ENCODE measurements at regions not wholly inside any gene's neighbourhood (a gene's known extent, or its start where the extent isn't known, plus 50 kb on each side); places are given as distances from the start of the nearest gene placed in this dataset.

GRCh38 chr2:150303281-150303680 is 184.2 kb downstream of the RND3 start:
- no peak for ATAC-seq

GRCh38 chr2:150298571-150299305 is 188.7 kb downstream of the RND3 start:
- no peak for ATAC-seq
- no peak for TF ChIP-seq TOX (CRISPR knock-in tag; IDR thresholded peaks at IDR 0.05; ENCODE audit: borderline replicate concordance)
- TF ChIP-seq ZNF70 (CRISPR knock-in tag; IDR thresholded peaks at IDR 0.05), result no peak
- TF ChIP-seq GLIS3 (CRISPR knock-in tag; IDR thresholded peaks at IDR 0.05), result no peak
- no peak for TF ChIP-seq POU6F1 (CRISPR knock-in tag; IDR thresholded peaks at IDR 0.05; ENCODE audit: borderline replicate concordance, low read depth)
- no peak for TF ChIP-seq ZNF8 (CRISPR knock-in tag; IDR thresholded peaks at IDR 0.05)
- TF ChIP-seq TSHZ2 (CRISPR knock-in tag; IDR thresholded peaks at IDR 0.05), result no peak
- TF ChIP-seq SNAI2 (CRISPR knock-in tag; IDR thresholded peaks at IDR 0.05), result no peak
- TF ChIP-seq CREB5 (CRISPR knock-in tag; IDR thresholded peaks at IDR 0.05; ENCODE audit: low read depth), result no peak
- no peak for TF ChIP-seq BACH2 (CRISPR knock-in tag; IDR thresholded peaks at IDR 0.05; ENCODE audit: borderline replicate concordance)
- TF ChIP-seq PPARA (CRISPR knock-in tag; IDR thresholded peaks at IDR 0.05; ENCODE audit: borderline replicate concordance), result no peak

More at GRCh38 chr2:150303281-150303680, 184.2 kb downstream of the RND3 start:
- TF ChIP-seq TSHZ2 (CRISPR knock-in tag; IDR thresholded peaks at IDR 0.05) (no peak), ZC3H10 (CRISPR knock-in tag; IDR thresholded peaks at IDR 0.05) (no peak), BACH2 (CRISPR knock-in tag; IDR thresholded peaks at IDR 0.05; ENCODE audit: borderline replicate concordance) (no peak), ISL1 (CRISPR knock-in tag; IDR thresholded peaks at IDR 0.05) (no peak), ZNF8 (CRISPR knock-in tag; IDR thresholded peaks at IDR 0.05) (no peak), POU6F1 (CRISPR knock-in tag; IDR thresholded peaks at IDR 0.05; ENCODE audit: borderline replicate concordance, low read depth) (no peak), ZFP3 (CRISPR knock-in tag; IDR thresholded peaks at IDR 0.05) (no peak), OSR1 (CRISPR knock-in tag; IDR thresholded peaks at IDR 0.05) (no peak), GLIS3 (CRISPR knock-in tag; IDR thresholded peaks at IDR 0.05) (no peak), TOX (CRISPR knock-in tag; IDR thresholded peaks at IDR 0.05; ENCODE audit: borderline replicate concordance) (no peak), CSDC2 (CRISPR knock-in tag; IDR thresholded peaks at IDR 0.05) (no peak), CREB5 (CRISPR knock-in tag; IDR thresholded peaks at IDR 0.05; ENCODE audit: low read depth) (no peak), SNAI2 (CRISPR knock-in tag; IDR thresholded peaks at IDR 0.05) (no peak), TCF4 (CRISPR knock-in tag; IDR thresholded peaks at IDR 0.05; ENCODE audit: borderline replicate concordance) (no peak), PPARA (CRISPR knock-in tag; IDR thresholded peaks at IDR 0.05; ENCODE audit: borderline replicate concordance) (no peak), ARNTL (CRISPR knock-in tag; IDR thresholded peaks at IDR 0.05; ENCODE audit: borderline replicate concordance, low read depth) (no peak), RARB (CRISPR knock-in tag; IDR thresholded peaks at IDR 0.05) (no peak), ZNF70 (CRISPR knock-in tag; IDR thresholded peaks at IDR 0.05) (no peak)

Data from SK-N-SH treated with all-trans-retinoic acid at 6 μM for 48 hours (cell line).